ENCODE measurements at regions not wholly inside any gene's neighbourhood (a gene's known extent, or its start where the extent isn't known, plus 50 kb on each side); places are given as distances from the start of the nearest gene placed in this dataset.

- TF ChIP-seq CHD1 (IDR thresholded peaks at IDR 0.05; ENCODE audit: low read depth, low read length), result no peak
Observed at GRCh38 chr3:43198791-43199644, 87.3 kb upstream of the SNRK start (continued).

- DNase-seq (no peak), ATAC-seq (ENCODE audit: low read depth) (no peak)
- TF ChIP-seq RFX5 (IDR thresholded peaks at IDR 0.05; ENCODE audit: low read depth, low read length) (no peak), RAD21 (IDR thresholded peaks at IDR 0.05; ENCODE audit: low read length) (no peak), USF2 (IDR thresholded peaks at IDR 0.05; ENCODE audit: low read depth, low read length) (no peak)
- in situ Hi-C loops (cut with MboI; ENCODE audit: low sequenced_read_pairs), result no loop called here
- Histone ChIP-seq H2BK120ac (ENCODE audit: low read depth, low read length) (peak overlapping the region; percentile 26; the same call in 1 of the 2 replicates), H4K20me1 (ENCODE audit: insufficient read depth, low read length) (no peaks in the 10 kb centered on the region), H4K91ac (ENCODE audit: insufficient read depth, low read depth, low read length) (no peak overlapping the region), H3K9me3 (ENCODE audit: control insufficient read depth, insufficient read depth, low read length) (peaks cover 5% of the 10 kb centered on the region; the same call in 1 of the 2 replicates), H2AK9ac (replicated peaks; ENCODE audit: low read depth, low read length, poor library complexity) (no peak overlapping the region), H2BK5ac (ENCODE audit: low read depth, low read length, poor library complexity, severe bottlenecking) (no peak overlapping the region), H3K18ac (ENCODE audit: low read depth, low read length) (no peak overlapping the region), H3K4me3 (ENCODE audit: insufficient read depth, low read depth, low read length) (no peak overlapping the region), H3K4me1 (ENCODE audit: control insufficient read depth, insufficient read depth, low read length) (peaks cover 5% of the 10 kb centered on the region), H3K36me3 (ENCODE audit: control insufficient read depth, insufficient read depth, low read length) (no peaks in the 10 kb centered on the region), H3K27ac (ENCODE audit: insufficient read depth, low read length) (no peak overlapping the region), H3K9ac (ENCODE audit: low read depth, low read length) (no peak overlapping the region), H2BK20ac (ENCODE audit: low read depth, low read length) (no peak overlapping the region; the same call in 1 of the 2 replicates), H2BK15ac (ENCODE audit: low read depth, low read length) (peak overlapping the region; percentile 71; the same call in 1 of the 3 replicates), H3K4me2 (ENCODE audit: low read depth, low read length) (no peak overlapping the region), H3K9me1 (ENCODE audit: insufficient read depth, low read length) (peaks cover 8% of the 10 kb centered on the region), H3K4ac (ENCODE audit: low read depth, low read length) (no peak overlapping the region), H3K56ac (ENCODE audit: extremely low read depth, insufficient read depth, low read length) (no peak overlapping the region), H3K14ac (replicated peaks; ENCODE audit: low read depth, low read length) (0 out of 2 replicates have a peak overlapping the region, but pooled peaks have one; percentile 14), H3K27me3 (ENCODE audit: control insufficient read depth, insufficient read depth, low read length) (no peaks in the 10 kb centered on the region), H4K8ac (ENCODE audit: low read depth in 2 of 2, low read length in 2 of 2) (no peak overlapping the region), H2AK5ac (ENCODE audit: low read depth, low read length) (no peak overlapping the region), H2AFZ (replicated peaks; ENCODE audit: low read length, poor library complexity) (no peak overlapping the region), H3K23ac (ENCODE audit: low read depth, low read length) (no peak overlapping the region), H4K5ac (ENCODE audit: low read depth, low read length) (no peak overlapping the region), H3K79me1 (ENCODE audit: low read depth in 1 of 2, low read length in 2 of 2) (no peaks in the 10 kb centered on the region)
- intact Hi-C loops (cut with micrococcal nuclease), result no loop called here
- CTCF ChIA-PET, result no interaction called here
- POLR2A ChIA-PET (ENCODE audit: unreplicated experiment), result no interaction called here
- 0% methylated on average over 1 of the region's 3 CpGs; no CpG with 5 or more reads in 1 of the 2 experiments for WGBS, 2 experiments (ENCODE audit: extremely low coverage in 2 of 2, insufficient read length in 1 of 2)
- dilution Hi-C loops (cut with HindIII; ENCODE audit: low sequenced_read_pairs, unreplicated experiment), result no loop called here
- no TSS peak for BruUV-seq (replicated peaks)
Observed at GRCh38 chr3:43198301-43198700, 88.0 kb upstream of the SNRK start.

Data from IMR-90 (cell line).